ENCODE measurements at regions not wholly inside any gene's neighbourhood (a gene's known extent, or its start where the extent isn't known, plus 50 kb on each side); places are given as distances from the start of the nearest gene placed in this dataset.

GRCh38 chr3:159859836-159860235 lies 128.8 kb upstream of the IL12A start:
- Histone ChIP-seq H4K20me1 (ENCODE audit: insufficient read depth) (no peaks in the 10 kb centered on the region), H3K27me3 (ENCODE audit: insufficient read depth, low read depth) (no peaks in the 10 kb centered on the region), H2AFZ (ENCODE audit: low read depth) (no peak overlapping the region), H3K4me2 (peak overlapping the region; percentile 81; the same call in 1 of the 2 replicates), H3K36me3 (ENCODE audit: insufficient read depth) (no peaks in the 10 kb centered on the region), H3K27ac (no peak overlapping the region; the same call in 1 of the 2 replicates), H3K79me2 (ENCODE audit: insufficient read depth, low read depth) (no peaks in the 10 kb centered on the region), H3K9ac (no peak overlapping the region), H3K4me3 (IDR thresholded peaks at IDR 0.05; ENCODE audit: insufficient read depth, low read depth, low read length) (no peak overlapping the region), H3K4me1 (ENCODE audit: low read depth, poor library complexity, severe bottlenecking) (peaks cover 64% of the 10 kb centered on the region)
- TF ChIP-seq CTCF (conservative IDR thresholded peaks at IDR 0.05; ENCODE audit: low read depth, low read length): no peak

GRCh38 chr3:159860269-159861116 lies 128.1 kb upstream of the IL12A start:
- Histone ChIP-seq H3K9ac (no peak overlapping the region), H3K4me3 (IDR thresholded peaks at IDR 0.05; ENCODE audit: insufficient read depth, low read depth, low read length) (peak overlapping the region; percentile 54), H4K20me1 (ENCODE audit: insufficient read depth) (no peaks in the 10 kb centered on the region), H3K79me2 (ENCODE audit: insufficient read depth, low read depth) (no peaks in the 10 kb centered on the region), H3K4me1 (ENCODE audit: low read depth, poor library complexity, severe bottlenecking) (peaks cover 70% of the 10 kb centered on the region), H3K36me3 (ENCODE audit: insufficient read depth) (no peaks in the 10 kb centered on the region), H3K27me3 (ENCODE audit: insufficient read depth, low read depth) (no peaks in the 10 kb centered on the region), H3K27ac (peak overlapping the region; percentile 21; the same call in 1 of the 2 replicates), H3K4me2 (peak overlapping the region; percentile 81), H2AFZ (ENCODE audit: low read depth) (no peak overlapping the region)
- TF ChIP-seq CTCF (conservative IDR thresholded peaks at IDR 0.05; ENCODE audit: low read depth, low read length): no peak

GRCh38 chr3:159861369-159861987 lies 127.2 kb upstream of the IL12A start:
- no peak for TF ChIP-seq CTCF (conservative IDR thresholded peaks at IDR 0.05; ENCODE audit: low read depth, low read length)
- Histone ChIP-seq H3K4me2 (peak overlapping the region; percentile 81), H3K79me2 (ENCODE audit: insufficient read depth, low read depth) (no peaks in the 10 kb centered on the region)

GRCh38 chr3:159865041-159865579 lies 123.5 kb upstream of the IL12A start:
- H2AFZ ChIP-seq (ENCODE audit: low read depth): no peak overlapping the region
- no peaks in the 10 kb centered on the region for H3K79me2 ChIP-seq (ENCODE audit: insufficient read depth, low read depth)
- peak overlapping the region; percentile 23; the same call in 1 of the 2 replicates for H3K4me2 ChIP-seq

More at GRCh38 chr3:159861369-159861987, 127.2 kb upstream of the IL12A start:
- Histone ChIP-seq H3K27ac (peak overlapping the region; percentile 21; the same call in 1 of the 2 replicates), H3K4me1 (ENCODE audit: low read depth, poor library complexity, severe bottlenecking) (peaks cover 70% of the 10 kb centered on the region), H3K36me3 (ENCODE audit: insufficient read depth) (no peaks in the 10 kb centered on the region), H2AFZ (ENCODE audit: low read depth) (0 out of 2 replicates have a peak overlapping the region, but pooled peaks have one; percentile 7), H4K20me1 (ENCODE audit: insufficient read depth) (no peaks in the 10 kb centered on the region), H3K27me3 (ENCODE audit: insufficient read depth, low read depth) (no peaks in the 10 kb centered on the region), H3K4me3 (IDR thresholded peaks at IDR 0.05; ENCODE audit: insufficient read depth, low read depth, low read length) (peak overlapping the region; percentile 54), H3K9ac (no peak overlapping the region)

More at GRCh38 chr3:159865041-159865579, 123.5 kb upstream of the IL12A start:
- H4K20me1 ChIP-seq (ENCODE audit: insufficient read depth): no peaks in the 10 kb centered on the region
- no peaks in the 10 kb centered on the region for H3K36me3 ChIP-seq (ENCODE audit: insufficient read depth)
- TF ChIP-seq CTCF (conservative IDR thresholded peaks at IDR 0.05; ENCODE audit: low read depth, low read length): no peak
- no peak overlapping the region for H3K9ac ChIP-seq
- no peaks in the 10 kb centered on the region for H3K27me3 ChIP-seq (ENCODE audit: insufficient read depth, low read depth)
- H3K27ac ChIP-seq: no peak overlapping the region
- peaks cover 53% of the 10 kb centered on the region for H3K4me1 ChIP-seq (ENCODE audit: low read depth, poor library complexity, severe bottlenecking)
- H3K4me3 ChIP-seq (IDR thresholded peaks at IDR 0.05; ENCODE audit: insufficient read depth, low read depth, low read length): no peak overlapping the region

Data from KMS-11 (cell line).